Smooth muscle cell (in vitro differentiated cells): ENCODE measurements at regions not wholly inside any gene's neighbourhood (a gene's known extent, or its start where the extent isn't known, plus 50 kb on each side); places are given as distances from the start of the nearest gene placed in this dataset.

Experiments used
- DNase-seq: peaks from one replicate; lab custom pipeline; 2025; ENCODE audit not compliant: unreplicated experiment; lab: John Stamatoyannopoulos, UW
- H2AFZ ChIP-seq: fragments of 200-600 bp; sonication (generic); 2 replicates; pipeline ENCODE4 v1.6.0; 2016; ENCODE audit warnings: antibody characterized with exemption, low read depth, mild to moderate bottlenecking
- H3F3A ChIP-seq: fragments of 200-600 bp; sonication (generic); 2 replicates; pipeline ENCODE4 v1.6.0; 2017; ENCODE audit warnings: antibody characterized with exemption, low read depth
- H3K27ac ChIP-seq: fragments of 200-600 bp; sonication (generic); 2 replicates; pipeline ENCODE4 v1.5.1; 2016; ENCODE audit warnings: low read depth, mild to moderate bottlenecking
- H3K27me3 ChIP-seq: fragments of 200-600 bp; sonication (generic); 2 replicates; pipeline ENCODE4 v1.6.1; 2016; ENCODE audit warnings: low read depth, mild to moderate bottlenecking
- H3K36me3 ChIP-seq: fragments of 200-600 bp; sonication (generic); 2 replicates; pipeline ENCODE4 v1.5.1; 2016; ENCODE audit warnings: low read depth
- H3K4me1 ChIP-seq: fragments of 200-600 bp; sonication (generic); 2 replicates; pipeline ENCODE4 v1.5.1; 2016; ENCODE audit warnings: low read depth
- H3K4me2 ChIP-seq: fragments of 200-600 bp; sonication (generic); 2 replicates; pipeline ENCODE4 v1.6.0; 2016; ENCODE audit warnings: mild to moderate bottlenecking
- H3K4me3 ChIP-seq: fragments of 200-600 bp; sonication (generic); 2 replicates; pipeline ENCODE4 v1.5.1; 2016; ENCODE audit warnings: mild to moderate bottlenecking
- H3K79me2 ChIP-seq: fragments of 200-600 bp; sonication (generic); 2 replicates; pipeline ENCODE4 v1.6.0; 2016; ENCODE audit warnings: low read depth, mild to moderate bottlenecking
- H3K9ac ChIP-seq: fragments of 200-600 bp; sonication (generic); 2 replicates; pipeline ENCODE4 v1.6.0; 2016; ENCODE audit warnings: low read depth
- H3K9me3 ChIP-seq: fragments of 200-600 bp; sonication (generic); replicated peaks from 2 replicates; pipeline ENCODE4 v1.5.1; 2016; ENCODE audit warnings: low read depth
- H4K20me1 ChIP-seq: fragments of 200-600 bp; sonication (generic); 2 replicates; pipeline ENCODE4 v1.6.0; 2016; ENCODE audit warnings: low read depth
- WGBS: methylation state at CpG from one replicate; pipeline ENCODE4 v1.1.7; 2016; ENCODE audit warnings: low lambda C conversion rate; 5-methylcytosine and 5-hydroxymethylcytosine counted together
- TF ChIP-seq, protein P1 (sequence below): fragments of 200-600 bp; sonication (generic); IDR thresholded peaks from 2 replicates; pipeline ENCODE4 v1.5.1; 2017; ENCODE audit warnings: borderline replicate concordance, mild to moderate bottlenecking, antibody characterized with exemption; ENCODE audit not compliant: insufficient read depth, poor library complexity, severe bottlenecking

DNA sequence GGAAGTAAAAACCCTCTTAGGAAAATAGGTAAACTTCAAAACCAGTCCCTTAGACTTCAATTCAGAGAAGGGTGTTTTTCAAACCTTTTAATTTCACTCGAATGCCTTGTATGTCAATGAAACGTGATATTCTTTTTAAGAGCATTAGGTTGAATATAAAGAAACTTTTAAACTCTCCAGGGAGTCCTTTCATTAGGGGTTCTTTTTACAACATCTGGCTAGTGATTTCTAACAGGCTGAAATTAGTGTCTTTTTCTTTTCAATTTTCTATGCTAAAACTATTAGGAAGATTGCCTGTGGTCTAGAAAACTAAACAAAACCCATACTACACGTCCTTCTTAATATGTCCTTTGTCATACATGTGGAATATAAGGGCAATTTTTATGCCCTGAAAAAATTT lies 569.7 kb upstream of the CITED2 start:
- Histone ChIP-seq H3K4me1 (peaks cover 21% of the 10 kb centered on the region), H3K9me3 (no peaks in the 10 kb centered on the region), H3K4me2 (no peak overlapping the region), H3K4me3 (no peak overlapping the region), H3F3A (no peaks in the 10 kb centered on the region), H3K9ac (peak overlapping the region; percentile 22), H3K79me2 (no peaks in the 10 kb centered on the region), H3K27ac (peak overlapping the region; percentile 69), H3K36me3 (no peaks in the 10 kb centered on the region), H4K20me1 (no peaks in the 10 kb centered on the region), H2AFZ (peak overlapping the region; percentile 73), H3K27me3 (no peaks in the 10 kb centered on the region)
- no peak for DNase-seq
- TF ChIP-seq, protein P1, sequence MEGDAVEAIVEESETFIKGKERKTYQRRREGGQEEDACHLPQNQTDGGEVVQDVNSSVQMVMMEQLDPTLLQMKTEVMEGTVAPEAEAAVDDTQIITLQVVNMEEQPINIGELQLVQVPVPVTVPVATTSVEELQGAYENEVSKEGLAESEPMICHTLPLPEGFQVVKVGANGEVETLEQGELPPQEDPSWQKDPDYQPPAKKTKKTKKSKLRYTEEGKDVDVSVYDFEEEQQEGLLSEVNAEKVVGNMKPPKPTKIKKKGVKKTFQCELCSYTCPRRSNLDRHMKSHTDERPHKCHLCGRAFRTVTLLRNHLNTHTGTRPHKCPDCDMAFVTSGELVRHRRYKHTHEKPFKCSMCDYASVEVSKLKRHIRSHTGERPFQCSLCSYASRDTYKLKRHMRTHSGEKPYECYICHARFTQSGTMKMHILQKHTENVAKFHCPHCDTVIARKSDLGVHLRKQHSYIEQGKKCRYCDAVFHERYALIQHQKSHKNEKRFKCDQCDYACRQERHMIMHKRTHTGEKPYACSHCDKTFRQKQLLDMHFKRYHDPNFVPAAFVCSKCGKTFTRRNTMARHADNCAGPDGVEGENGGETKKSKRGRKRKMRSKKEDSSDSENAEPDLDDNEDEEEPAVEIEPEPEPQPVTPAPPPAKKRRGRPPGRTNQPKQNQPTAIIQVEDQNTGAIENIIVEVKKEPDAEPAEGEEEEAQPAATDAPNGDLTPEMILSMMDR: no peak
- WGBS: 79% methylated on average over 3 of the region's 3 CpGs

GRCh38 chr6:139943391-139943790 lies 568.9 kb upstream of the CITED2 start:
- no peaks in the 10 kb centered on the region for H3K9me3 ChIP-seq
- TF ChIP-seq, protein P1: no peak
- H3K4me1 ChIP-seq: peaks cover 25% of the 10 kb centered on the region
- peak overlapping the region; percentile 22 for H3K9ac ChIP-seq
- H3K4me2 ChIP-seq: peak overlapping the region; percentile 57
- H3K36me3 ChIP-seq: no peaks in the 10 kb centered on the region
- peak overlapping the region; percentile 73 for H2AFZ ChIP-seq
- no peaks in the 10 kb centered on the region for H3K79me2 ChIP-seq
- H4K20me1 ChIP-seq: no peaks in the 10 kb centered on the region
- no peak for DNase-seq
- H3K4me3 ChIP-seq: no peak overlapping the region
- peak overlapping the region; percentile 69 for H3K27ac ChIP-seq
- H3K27me3 ChIP-seq: no peaks in the 10 kb centered on the region
- H3F3A ChIP-seq: no peaks in the 10 kb centered on the region

DNA sequence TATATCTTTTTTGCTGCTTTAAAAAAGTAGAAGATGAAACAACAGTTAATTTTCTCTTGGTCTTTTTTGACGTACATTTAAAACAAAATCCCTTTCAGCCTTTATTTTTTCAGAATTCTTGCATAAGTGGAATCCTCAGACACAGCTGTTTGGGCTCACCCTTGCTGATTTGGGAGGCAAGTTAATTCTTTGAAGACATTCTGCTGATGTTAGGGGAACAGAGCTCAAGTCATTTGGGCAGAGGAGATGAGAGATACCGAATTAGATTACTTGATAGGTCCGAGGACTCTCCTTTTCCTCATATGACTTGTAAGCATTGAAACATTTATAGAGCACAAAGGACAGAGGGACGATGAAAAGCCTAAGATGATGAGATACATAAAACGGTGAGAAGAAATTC lies 567.9 kb upstream of the CITED2 start:
- TF ChIP-seq, protein P1: no peak
- DNase-seq: no peak
- WGBS: 77% methylated on average over 5 of the region's 5 CpGs
- Histone ChIP-seq H3F3A (no peaks in the 10 kb centered on the region), H3K36me3 (no peaks in the 10 kb centered on the region), H3K4me2 (peak overlapping the region; percentile 57), H3K4me1 (peaks cover 25% of the 10 kb centered on the region), H3K9ac (peak overlapping the region; percentile 14), H3K9me3 (no peaks in the 10 kb centered on the region), H2AFZ (peak overlapping the region; percentile 67), H3K4me3 (no peak overlapping the region), H3K79me2 (no peaks in the 10 kb centered on the region), H3K27me3 (no peaks in the 10 kb centered on the region), H3K27ac (peak overlapping the region; percentile 69), H4K20me1 (no peaks in the 10 kb centered on the region)

DNA sequence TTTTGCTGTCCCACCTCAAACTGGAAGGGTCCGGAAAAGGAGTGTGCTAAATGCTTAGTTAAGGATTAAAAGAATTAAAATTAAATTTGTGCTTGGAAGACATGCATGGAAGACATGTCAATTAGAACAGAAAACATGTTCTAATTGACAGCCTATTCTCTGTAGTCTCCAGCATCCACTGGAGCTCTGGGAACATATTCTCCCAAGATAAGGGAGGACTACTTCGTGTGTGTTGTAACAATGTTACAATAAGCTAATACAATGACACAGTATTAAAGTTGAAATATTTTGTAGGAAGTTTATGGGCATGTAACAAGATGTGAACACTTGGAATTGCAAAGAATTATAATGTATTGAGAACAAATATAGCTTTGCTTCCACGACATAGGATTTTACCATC lies 567.4 kb upstream of the CITED2 start:
- H3K9me3 ChIP-seq: no peaks in the 10 kb centered on the region
- no peaks in the 10 kb centered on the region for H3K36me3 ChIP-seq
- H3K4me3 ChIP-seq: no peak overlapping the region
- no peaks in the 10 kb centered on the region for H3K79me2 ChIP-seq
- peak overlapping the region; percentile 69 for H3K27ac ChIP-seq
- peak overlapping the region; percentile 67 for H2AFZ ChIP-seq
- DNase-seq: no peak
- peak overlapping the region; percentile 15 for H3K9ac ChIP-seq
- TF ChIP-seq, protein P1: no peak
- peak overlapping the region; percentile 54 for H3K4me2 ChIP-seq
- WGBS: 60% methylated on average over 3 of the region's 3 CpGs
- peaks cover 25% of the 10 kb centered on the region for H3K4me1 ChIP-seq
- H4K20me1 ChIP-seq: no peaks in the 10 kb centered on the region
- H3K27me3 ChIP-seq: no peaks in the 10 kb centered on the region
- no peaks in the 10 kb centered on the region for H3F3A ChIP-seq
